OCI-LY3 (cell line): ENCODE measurements at regions not wholly inside any gene's neighbourhood (a gene's known extent, or its start where the extent isn't known, plus 50 kb on each side); places are given as distances from the start of the nearest gene placed in this dataset.

Experiments
- EZH2phosphoT487 ChIP-seq: fragments of 200-600 bp; shearing (Covaris generic); IDR thresholded peaks from 2 replicates; pipeline ENCODE4 v1.6.1; 2018; ENCODE audit warnings: antibody characterized with exemption, mixed run types, low read depth
- TF ChIP-seq, protein P1 (sequence below): fragments of 200-600, 300-600 bp; sonication (generic); IDR thresholded peaks from 2 replicates; pipeline ENCODE4 v1.5.1; 2014; ENCODE audit warnings: antibody characterized with exemption, low read length, low read depth

GRCh38 chr4:137702512-137702911 lies 170.2 kb upstream of the PCDH18 start:
- TF ChIP-seq, protein P1, sequence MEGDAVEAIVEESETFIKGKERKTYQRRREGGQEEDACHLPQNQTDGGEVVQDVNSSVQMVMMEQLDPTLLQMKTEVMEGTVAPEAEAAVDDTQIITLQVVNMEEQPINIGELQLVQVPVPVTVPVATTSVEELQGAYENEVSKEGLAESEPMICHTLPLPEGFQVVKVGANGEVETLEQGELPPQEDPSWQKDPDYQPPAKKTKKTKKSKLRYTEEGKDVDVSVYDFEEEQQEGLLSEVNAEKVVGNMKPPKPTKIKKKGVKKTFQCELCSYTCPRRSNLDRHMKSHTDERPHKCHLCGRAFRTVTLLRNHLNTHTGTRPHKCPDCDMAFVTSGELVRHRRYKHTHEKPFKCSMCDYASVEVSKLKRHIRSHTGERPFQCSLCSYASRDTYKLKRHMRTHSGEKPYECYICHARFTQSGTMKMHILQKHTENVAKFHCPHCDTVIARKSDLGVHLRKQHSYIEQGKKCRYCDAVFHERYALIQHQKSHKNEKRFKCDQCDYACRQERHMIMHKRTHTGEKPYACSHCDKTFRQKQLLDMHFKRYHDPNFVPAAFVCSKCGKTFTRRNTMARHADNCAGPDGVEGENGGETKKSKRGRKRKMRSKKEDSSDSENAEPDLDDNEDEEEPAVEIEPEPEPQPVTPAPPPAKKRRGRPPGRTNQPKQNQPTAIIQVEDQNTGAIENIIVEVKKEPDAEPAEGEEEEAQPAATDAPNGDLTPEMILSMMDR = no peak
- no peak for TF ChIP-seq EZH2phosphoT487
